GM20000 (cell line): ENCODE measurements at regions not wholly inside any gene's neighbourhood (a gene's known extent, or its start where the extent isn't known, plus 50 kb on each side); places are given as distances from the start of the nearest gene placed in this dataset.
"Not testable (repeated sequence)": the region's sequence is repeated elsewhere in the genome, so short reads cannot be mapped to it uniquely, and the experiment has no call there.

Experiments used
- DNase-seq: peaks from one replicate; pipeline ENCODE4 v3.0.0; 2012; ENCODE audit warnings: low spot score
- TF ChIP-seq, protein P1 (sequence below): IDR thresholded peaks from 2 replicates; pipeline ENCODE4 v1.5.1; 2012; ENCODE audit warnings: mild to moderate bottlenecking, control low read depth; ENCODE audit errors: extremely low read depth, missing control alignments

DNA sequence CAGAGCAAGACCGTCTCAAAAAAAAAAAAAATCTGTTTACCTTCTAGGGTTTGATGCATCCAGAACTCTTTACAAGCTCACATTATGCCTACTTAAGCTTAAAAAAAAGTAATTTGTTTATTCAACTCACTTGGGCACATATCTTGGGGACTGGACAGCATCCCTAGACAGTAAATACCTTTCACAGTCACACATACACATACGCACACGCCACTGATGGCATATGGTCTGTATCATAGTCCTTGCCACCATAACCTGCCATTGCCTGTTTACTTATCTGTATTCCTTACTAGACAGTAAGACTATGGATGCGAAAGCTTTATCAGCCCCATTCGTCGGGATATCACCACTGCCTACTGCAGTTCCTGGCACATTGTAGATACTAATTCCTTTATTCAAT is 446.3 kb upstream of the RGS18 start:
- no peak for DNase-seq
- TF ChIP-seq, protein P1, sequence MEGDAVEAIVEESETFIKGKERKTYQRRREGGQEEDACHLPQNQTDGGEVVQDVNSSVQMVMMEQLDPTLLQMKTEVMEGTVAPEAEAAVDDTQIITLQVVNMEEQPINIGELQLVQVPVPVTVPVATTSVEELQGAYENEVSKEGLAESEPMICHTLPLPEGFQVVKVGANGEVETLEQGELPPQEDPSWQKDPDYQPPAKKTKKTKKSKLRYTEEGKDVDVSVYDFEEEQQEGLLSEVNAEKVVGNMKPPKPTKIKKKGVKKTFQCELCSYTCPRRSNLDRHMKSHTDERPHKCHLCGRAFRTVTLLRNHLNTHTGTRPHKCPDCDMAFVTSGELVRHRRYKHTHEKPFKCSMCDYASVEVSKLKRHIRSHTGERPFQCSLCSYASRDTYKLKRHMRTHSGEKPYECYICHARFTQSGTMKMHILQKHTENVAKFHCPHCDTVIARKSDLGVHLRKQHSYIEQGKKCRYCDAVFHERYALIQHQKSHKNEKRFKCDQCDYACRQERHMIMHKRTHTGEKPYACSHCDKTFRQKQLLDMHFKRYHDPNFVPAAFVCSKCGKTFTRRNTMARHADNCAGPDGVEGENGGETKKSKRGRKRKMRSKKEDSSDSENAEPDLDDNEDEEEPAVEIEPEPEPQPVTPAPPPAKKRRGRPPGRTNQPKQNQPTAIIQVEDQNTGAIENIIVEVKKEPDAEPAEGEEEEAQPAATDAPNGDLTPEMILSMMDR = no peak

DNA sequence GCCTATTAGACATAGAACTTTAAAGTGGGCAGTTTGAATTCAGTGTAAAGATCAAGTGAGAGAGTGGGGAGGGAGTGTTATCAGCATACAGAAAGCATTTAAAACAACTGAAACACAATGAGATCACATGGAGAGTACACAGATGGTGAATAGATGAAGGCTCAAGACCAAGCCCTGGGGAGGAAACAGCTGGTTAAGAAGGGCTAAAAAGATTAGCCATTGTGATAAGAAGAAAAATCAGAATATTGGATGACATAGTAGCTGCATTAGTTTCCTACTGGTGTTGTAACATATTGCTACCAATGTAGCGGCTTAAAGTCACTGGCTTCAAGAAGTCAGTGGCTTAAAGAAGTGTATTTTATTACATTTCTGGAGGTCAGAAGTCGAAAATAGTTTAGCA is 443.4 kb upstream of the RGS18 start:
- DNase-seq = no peak
- TF ChIP-seq, protein P1 = no peak

DNA sequence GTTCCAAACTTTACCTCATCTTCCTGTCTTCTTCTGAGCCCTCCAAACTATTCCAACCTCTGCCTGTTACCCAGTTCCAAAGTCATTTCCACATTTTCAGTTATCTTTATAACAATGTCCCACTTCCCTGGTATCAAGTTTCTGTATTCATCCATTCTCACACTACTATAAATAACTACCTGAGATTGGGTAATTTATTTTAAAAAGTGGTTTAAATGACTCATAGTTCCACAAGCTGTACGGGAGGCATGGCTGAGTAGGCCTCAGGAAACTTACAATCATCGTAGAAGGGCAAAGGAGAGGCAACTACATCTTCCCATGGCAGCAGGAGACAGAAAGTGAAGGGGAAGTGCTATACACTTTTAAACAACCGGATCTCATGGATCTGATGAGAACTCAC is 428.5 kb upstream of the RGS18 start:
- DNase-seq = no peak
- TF ChIP-seq, protein P1 = no peak

- DNase-seq = not testable (repeated sequence)
Observed at GRCh38 chr1:191731608-191732302, 426.5 kb upstream of the RGS18 start.

GRCh38 chr1:191734321-191734720 is 423.9 kb upstream of the RGS18 start:
- TF ChIP-seq, protein P1 = no peak
- DNase-seq = no peak

DNA sequence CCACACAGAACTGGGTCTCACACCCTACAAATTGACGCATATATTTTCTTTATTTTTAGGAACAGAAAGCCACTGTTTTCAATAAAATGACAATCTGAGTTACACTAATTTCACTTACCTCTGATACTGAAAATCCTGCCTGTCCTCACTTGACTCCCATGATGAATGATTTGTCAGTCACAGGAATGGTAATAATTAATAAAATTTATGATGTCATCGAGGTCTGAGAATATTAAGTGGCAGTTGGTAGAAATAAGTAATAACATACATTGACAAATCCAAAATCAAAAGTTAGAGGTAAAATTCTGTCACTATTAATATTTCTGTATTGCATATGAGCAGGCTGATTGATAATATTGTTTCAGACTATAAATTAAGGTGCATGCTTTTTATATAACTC is 418.7 kb upstream of the RGS18 start:
- TF ChIP-seq, protein P1 = no peak
- no peak for DNase-seq

DNA sequence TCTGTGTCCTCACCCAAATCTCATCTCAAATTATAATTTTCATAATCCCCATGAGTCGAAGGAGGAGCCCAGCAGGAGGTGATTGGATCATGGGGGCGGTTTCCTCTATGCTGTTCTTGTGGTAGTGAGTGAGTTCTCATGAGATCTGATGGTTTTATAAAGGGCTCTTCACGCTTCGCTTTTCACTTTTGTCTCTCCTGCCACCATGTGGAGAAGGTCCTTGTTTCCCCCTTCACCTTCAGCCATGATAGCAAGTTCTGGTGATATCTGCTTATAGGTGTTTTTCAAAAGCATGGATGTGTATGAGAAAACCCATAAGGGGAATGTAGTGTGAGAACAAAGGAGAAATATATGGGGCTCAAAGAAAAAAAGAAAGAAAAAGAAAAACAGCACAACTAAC is 405.9 kb upstream of the RGS18 start:
- no peak for DNase-seq
- TF ChIP-seq, protein P1 = no peak

DNA sequence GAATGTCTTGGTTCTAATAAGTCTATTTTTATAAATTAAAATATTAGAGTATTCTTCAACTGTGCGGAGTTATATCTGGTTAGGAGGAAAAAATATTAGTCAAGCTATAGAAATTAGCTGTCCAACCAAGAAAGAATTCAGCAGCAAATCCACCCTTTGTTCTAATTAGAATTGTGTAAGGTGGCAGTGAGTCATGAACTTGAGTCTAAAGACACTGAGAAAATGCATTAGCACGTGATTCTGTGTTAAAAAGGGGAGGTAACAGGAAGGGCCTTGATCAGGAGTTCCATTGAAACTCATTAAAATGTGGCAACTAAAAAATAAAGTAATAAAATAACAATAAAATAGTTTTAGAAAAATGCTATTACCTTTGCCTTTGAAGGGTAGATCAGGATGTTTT is 398.2 kb upstream of the RGS18 start:
- DNase-seq = no peak
- TF ChIP-seq, protein P1 = no peak
